GM12872 (cell line): ENCODE measurements at regions not wholly inside any gene's neighbourhood (a gene's known extent, or its start where the extent isn't known, plus 50 kb on each side); places are given as distances from the start of the nearest gene placed in this dataset.
A peak's percentile ranks its signal among the peaks of the same experiment; 100 is the strongest.

Source experiments
- TF ChIP-seq, protein P1 (sequence below): IDR thresholded peaks from 3 replicates; pipeline ENCODE4 v1.5.1; 2011; ENCODE audit warnings: low read depth, mild to moderate bottlenecking, low read length, moderate library complexity; ENCODE audit not compliant: insufficient read depth

GRCh38 chr3:95725770-95726169, 1088.6 kb upstream of the EPHA6 start:
- TF ChIP-seq, protein P1, sequence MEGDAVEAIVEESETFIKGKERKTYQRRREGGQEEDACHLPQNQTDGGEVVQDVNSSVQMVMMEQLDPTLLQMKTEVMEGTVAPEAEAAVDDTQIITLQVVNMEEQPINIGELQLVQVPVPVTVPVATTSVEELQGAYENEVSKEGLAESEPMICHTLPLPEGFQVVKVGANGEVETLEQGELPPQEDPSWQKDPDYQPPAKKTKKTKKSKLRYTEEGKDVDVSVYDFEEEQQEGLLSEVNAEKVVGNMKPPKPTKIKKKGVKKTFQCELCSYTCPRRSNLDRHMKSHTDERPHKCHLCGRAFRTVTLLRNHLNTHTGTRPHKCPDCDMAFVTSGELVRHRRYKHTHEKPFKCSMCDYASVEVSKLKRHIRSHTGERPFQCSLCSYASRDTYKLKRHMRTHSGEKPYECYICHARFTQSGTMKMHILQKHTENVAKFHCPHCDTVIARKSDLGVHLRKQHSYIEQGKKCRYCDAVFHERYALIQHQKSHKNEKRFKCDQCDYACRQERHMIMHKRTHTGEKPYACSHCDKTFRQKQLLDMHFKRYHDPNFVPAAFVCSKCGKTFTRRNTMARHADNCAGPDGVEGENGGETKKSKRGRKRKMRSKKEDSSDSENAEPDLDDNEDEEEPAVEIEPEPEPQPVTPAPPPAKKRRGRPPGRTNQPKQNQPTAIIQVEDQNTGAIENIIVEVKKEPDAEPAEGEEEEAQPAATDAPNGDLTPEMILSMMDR: no peak

DNA sequence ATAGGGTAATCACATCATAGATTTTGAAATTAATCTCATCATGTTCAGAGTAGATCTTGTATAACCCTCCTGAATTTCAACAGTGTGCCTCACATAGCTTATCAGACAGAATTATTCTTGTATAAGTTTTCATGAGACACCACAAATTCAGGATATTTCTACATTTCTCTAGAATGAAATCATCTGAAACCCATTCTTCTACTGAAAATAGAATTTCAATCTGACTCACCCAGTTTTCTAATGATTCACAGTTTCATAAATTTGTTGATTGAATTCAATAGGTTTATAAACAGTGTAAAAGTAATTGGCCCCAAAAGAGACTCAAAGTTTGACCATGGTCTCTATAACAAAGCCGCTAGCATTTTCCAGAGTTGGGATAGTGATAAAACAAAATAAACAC, 1082.6 kb upstream of the EPHA6 start:
- TF ChIP-seq, protein P1: no peak

DNA sequence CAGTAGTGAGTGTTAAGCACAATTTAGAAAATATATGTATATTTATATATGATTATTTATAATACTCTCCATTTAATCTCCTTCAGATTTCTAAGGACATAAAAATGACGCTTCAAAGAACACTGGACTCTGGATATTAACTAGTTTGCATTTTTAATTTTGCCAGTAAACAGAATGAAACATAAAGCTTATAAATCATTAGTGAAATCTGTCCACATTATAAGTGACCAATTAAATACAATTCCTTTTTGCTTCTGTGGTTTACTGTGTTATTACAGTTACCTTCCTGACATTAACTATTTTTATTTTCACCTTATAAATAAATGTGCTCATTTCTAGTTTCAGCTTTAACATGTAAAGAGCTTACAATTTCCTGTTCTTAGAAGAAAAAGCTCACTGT, 1081.1 kb upstream of the EPHA6 start:
- TF ChIP-seq, protein P1: no peak

- TF ChIP-seq, protein P1: no peak
These were observed 1076.3 kb upstream of the EPHA6 start for GRCh38 chr3:95738045-95738444.

DNA sequence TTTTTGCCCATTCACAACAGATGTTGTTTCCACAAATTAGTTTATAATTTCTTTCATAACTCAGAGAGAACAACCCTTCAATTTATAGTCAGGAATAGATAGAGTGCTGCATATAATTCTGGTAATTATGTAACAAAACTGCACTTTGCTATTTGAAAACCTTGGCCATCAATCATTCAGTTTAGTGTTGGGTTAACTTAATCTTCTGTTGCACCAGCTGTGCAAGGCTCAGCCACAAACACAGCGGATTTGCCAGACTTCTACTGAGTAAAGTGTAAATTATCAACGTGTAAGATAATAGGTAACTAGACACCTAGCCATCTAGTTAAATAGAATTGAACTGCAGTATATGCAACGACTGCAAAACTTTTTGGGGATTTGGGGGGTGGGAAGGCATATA, 1064.3 kb upstream of the EPHA6 start:
- TF ChIP-seq, protein P1: no peak

DNA sequence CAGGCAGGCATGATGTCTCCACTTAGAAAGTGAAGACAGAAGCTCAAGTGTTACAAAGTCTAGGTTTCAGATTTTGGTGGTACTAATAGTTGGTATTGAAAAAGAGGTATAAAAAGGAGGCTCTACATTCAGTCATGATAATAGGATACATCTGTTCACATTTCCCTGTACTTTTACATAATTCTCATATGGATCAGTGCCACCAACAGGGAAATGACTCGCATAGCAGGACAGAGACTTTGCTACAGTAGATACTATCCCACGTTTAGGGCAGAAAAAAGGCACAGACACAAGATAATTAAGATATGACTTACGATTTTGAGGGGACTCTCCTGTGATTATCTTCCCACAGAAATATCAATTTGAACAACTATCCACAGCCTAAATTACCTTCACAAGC, 1062.9 kb upstream of the EPHA6 start:
- TF ChIP-seq, protein P1: no peak

GRCh38 chr3:95752199-95752598, 1062.2 kb upstream of the EPHA6 start:
- TF ChIP-seq, protein P1: peak; percentile 22; the same call in 1 of the 3 replicates

DNA sequence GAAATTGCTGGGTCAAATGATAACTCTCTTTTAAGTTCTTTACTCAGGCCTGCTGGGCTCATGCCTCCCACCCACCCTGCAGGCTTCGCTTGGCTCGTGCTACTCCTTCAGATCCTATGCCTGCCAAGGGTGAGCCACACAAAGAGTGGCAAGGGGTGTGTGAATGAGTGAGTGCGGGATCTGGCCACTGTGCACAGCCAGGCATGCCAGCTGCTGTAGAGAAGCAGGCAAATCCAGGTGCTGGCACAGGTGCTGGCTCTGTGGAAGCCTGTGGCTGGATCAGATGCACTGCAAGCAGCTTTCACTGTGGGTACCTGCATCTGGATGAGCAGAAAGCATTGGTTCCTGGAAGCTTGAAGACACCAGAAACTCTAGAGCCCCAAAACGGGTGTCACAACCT, 1055.7 kb upstream of the EPHA6 start:
- TF ChIP-seq, protein P1: no peak
